Tibial nerve (tissue), 4 donors: ENCODE measurements at regions not wholly inside any gene's neighbourhood (a gene's known extent, or its start where the extent isn't known, plus 50 kb on each side); places are given as distances from the start of the nearest gene placed in this dataset.

Source experiments
- EP300 ChIP-seq, 2 donors: sonication (generic); formaldehyde crosslinking; IDR thresholded peaks; one replicate each; pipeline ENCODE4 v1.6.1; 2017; ENCODE audit warnings: antibody characterized with exemption in 2 of 2, mild to moderate bottlenecking in 1 of 2
- POLR2A ChIP-seq, 2 donors: fragments of 450-650 bp; IDR thresholded peaks; one replicate each; pipeline ENCODE4 v1.6.1; 2017; ENCODE audit warnings: antibody characterized with exemption in 2 of 2, mild to moderate bottlenecking in 2 of 2, moderate library complexity in 2 of 2
- TF ChIP-seq, protein P1 (sequence below), 5 experiments: fragments of 200-600 bp in 3 of 5; fragments of 450-650 bp in 2 of 5; sonication (generic) in 3 of 5; IDR thresholded peaks; one replicate each; pipeline ENCODE4 v1.5.1; 2016 to 2019; ENCODE audit warnings: antibody characterized with exemption in 5 of 5, mild to moderate bottlenecking in 3 of 5, moderate library complexity in 2 of 5

DNA sequence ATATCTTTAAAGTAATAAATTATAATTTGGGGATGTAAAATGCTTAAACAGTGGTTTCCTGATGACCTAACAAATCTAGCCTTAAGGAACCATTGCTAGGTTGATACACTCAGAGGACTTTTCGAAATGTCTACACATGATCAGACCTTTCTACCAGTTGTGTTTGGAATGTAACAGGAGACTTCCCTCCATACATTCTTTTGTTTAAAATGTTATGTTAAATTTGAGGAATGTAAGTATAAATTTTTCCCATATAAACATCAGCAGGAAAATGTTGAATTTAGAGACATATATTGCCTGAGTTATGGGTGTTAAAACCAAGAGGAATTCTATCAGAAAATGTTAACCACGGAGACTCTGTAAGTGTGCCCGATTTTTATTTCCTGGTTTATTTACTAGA is 190.6 kb upstream of the SPRY1 start:
- TF ChIP-seq, protein P1, sequence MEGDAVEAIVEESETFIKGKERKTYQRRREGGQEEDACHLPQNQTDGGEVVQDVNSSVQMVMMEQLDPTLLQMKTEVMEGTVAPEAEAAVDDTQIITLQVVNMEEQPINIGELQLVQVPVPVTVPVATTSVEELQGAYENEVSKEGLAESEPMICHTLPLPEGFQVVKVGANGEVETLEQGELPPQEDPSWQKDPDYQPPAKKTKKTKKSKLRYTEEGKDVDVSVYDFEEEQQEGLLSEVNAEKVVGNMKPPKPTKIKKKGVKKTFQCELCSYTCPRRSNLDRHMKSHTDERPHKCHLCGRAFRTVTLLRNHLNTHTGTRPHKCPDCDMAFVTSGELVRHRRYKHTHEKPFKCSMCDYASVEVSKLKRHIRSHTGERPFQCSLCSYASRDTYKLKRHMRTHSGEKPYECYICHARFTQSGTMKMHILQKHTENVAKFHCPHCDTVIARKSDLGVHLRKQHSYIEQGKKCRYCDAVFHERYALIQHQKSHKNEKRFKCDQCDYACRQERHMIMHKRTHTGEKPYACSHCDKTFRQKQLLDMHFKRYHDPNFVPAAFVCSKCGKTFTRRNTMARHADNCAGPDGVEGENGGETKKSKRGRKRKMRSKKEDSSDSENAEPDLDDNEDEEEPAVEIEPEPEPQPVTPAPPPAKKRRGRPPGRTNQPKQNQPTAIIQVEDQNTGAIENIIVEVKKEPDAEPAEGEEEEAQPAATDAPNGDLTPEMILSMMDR (IDR thresholded peaks at IDR 0.05) = no peak
- no peak for TF ChIP-seq POLR2A (IDR thresholded peaks at IDR 0.05)
- no peak for TF ChIP-seq EP300 (IDR thresholded peaks at IDR 0.05)
